GM23338 (cell line): ENCODE measurements at regions not wholly inside any gene's neighbourhood (a gene's known extent, or its start where the extent isn't known, plus 50 kb on each side); places are given as distances from the start of the nearest gene placed in this dataset.

Experiments used
- ATAC-seq: fragments of 200-7000 bp; cut with Tn5 transposase; 3 replicates; pipeline ENCODE4 v1.9.1; 2020
- DNase-seq: peaks from one replicate; pipeline ENCODE4 v3.0.0-alpha.2; 2015; ENCODE audit warnings: low spot score
- H2AFZ ChIP-seq: fragments of 200-600 bp; sonication (generic); 2 replicates; pipeline ENCODE4 v1.8.0; 2016; ENCODE audit warnings: antibody characterized with exemption, mild to moderate bottlenecking, moderate library complexity
- H3F3A ChIP-seq: fragments of 200-600 bp; sonication (generic); replicated peaks from 2 replicates; pipeline ENCODE4 v1.8.0; 2017; ENCODE audit warnings: antibody characterized with exemption, mixed run types, low read depth
- H3K27ac ChIP-seq: fragments of 200-600 bp; sonication (generic); 2 replicates; pipeline ENCODE4 v1.6.1; 2016; ENCODE audit warnings: low read depth
- H3K27me3 ChIP-seq: fragments of 200-600 bp; sonication (generic); 2 replicates; pipeline ENCODE4 v1.8.0; 2016; ENCODE audit warnings: mild to moderate bottlenecking, mixed run types, moderate library complexity; ENCODE audit not compliant: insufficient read depth
- H3K36me3 ChIP-seq: fragments of 200-600 bp; sonication (generic); 2 replicates; pipeline ENCODE4 v1.8.0; 2016; ENCODE audit warnings: mild to moderate bottlenecking; ENCODE audit not compliant: insufficient read depth
- H3K4me1 ChIP-seq: fragments of 200-600 bp; sonication (generic); 2 replicates; pipeline ENCODE4 v1.8.0; 2016; ENCODE audit warnings: mild to moderate bottlenecking, moderate library complexity; ENCODE audit not compliant: insufficient read depth
- H3K4me2 ChIP-seq: fragments of 200-600 bp; sonication (generic); 2 replicates; pipeline ENCODE4 v1.7.1; 2017; ENCODE audit warnings: mixed run types
- H3K4me3 ChIP-seq: fragments of 200-600 bp; sonication (generic); 2 replicates; pipeline ENCODE4 v1.6.1; 2016; ENCODE audit warnings: mixed run types
- H3K79me2 ChIP-seq: fragments of 200-600 bp; sonication (generic); replicated peaks from 2 replicates; pipeline ENCODE4 v1.8.0; 2017; ENCODE audit warnings: mild to moderate bottlenecking; ENCODE audit not compliant: insufficient read depth
- H3K9me2 ChIP-seq: fragments of 200-600 bp; sonication (generic); 2 replicates; pipeline ENCODE4 v1.8.0; 2017; ENCODE audit not compliant: insufficient read depth
- H4K20me1 ChIP-seq: fragments of 200-600 bp; sonication (generic); replicated peaks from 2 replicates; pipeline ENCODE4 v1.8.0; 2017; ENCODE audit warnings: mild to moderate bottlenecking; ENCODE audit not compliant: insufficient read depth
- H3K27ac Mint-ChIP-seq: 2 replicates; pipeline ENCODE4 v1.8.0; 2020; ENCODE audit warnings: inconsistent platforms, mild to moderate bottlenecking, moderate library complexity, mixed read lengths
- H3K27me3 Mint-ChIP-seq: 3 replicates; pipeline ENCODE4 v1.8.0; 2022; ENCODE audit warnings: low read depth, mild to moderate bottlenecking, moderate library complexity, mixed read lengths, inconsistent platforms; ENCODE audit not compliant: insufficient read depth, poor library complexity
- H3K36me3 Mint-ChIP-seq: 3 replicates; pipeline ENCODE4 v1.8.0; 2021; ENCODE audit warnings: low read depth, mild to moderate bottlenecking, inconsistent platforms, moderate library complexity, mixed read lengths
- H3K4me1 Mint-ChIP-seq: 3 replicates; pipeline ENCODE4 v1.8.0; 2020; ENCODE audit warnings: mild to moderate bottlenecking, inconsistent platforms, mixed read lengths
- H3K4me3 Mint-ChIP-seq: 3 replicates; pipeline ENCODE4 v1.8.0; 2021; ENCODE audit warnings: moderate library complexity, mild to moderate bottlenecking, inconsistent platforms, mixed read lengths
- H3K9me3 Mint-ChIP-seq: 3 replicates; pipeline ENCODE4 v1.8.0; 2020; ENCODE audit warnings: moderate library complexity, mild to moderate bottlenecking, inconsistent platforms, mixed read lengths
- ETS1 ChIP-seq: IDR thresholded peaks from 2 replicates; pipeline ENCODE4 v1.6.1; 2016; ENCODE audit warnings: antibody characterized with exemption
- EZH2 ChIP-seq: fragments of 200-600 bp; sonication (generic); IDR thresholded peaks from one replicate; pipeline ENCODE4 v1.8.0; 2017; ENCODE audit warnings: antibody characterized with exemption, mild to moderate bottlenecking, low read depth; ENCODE audit not compliant: unreplicated experiment
- JUNB ChIP-seq: IDR thresholded peaks from one replicate; pipeline ENCODE4 v1.6.1; 2016; ENCODE audit warnings: antibody characterized with exemption; ENCODE audit not compliant: unreplicated experiment
- REST ChIP-seq: IDR thresholded peaks from one replicate; pipeline ENCODE4 v1.6.1; 2018; ENCODE audit warnings: antibody characterized with exemption; ENCODE audit not compliant: unreplicated experiment
- STAT1 ChIP-seq: IDR thresholded peaks from one replicate; pipeline ENCODE4 v1.6.1; 2016; ENCODE audit warnings: antibody characterized with exemption; ENCODE audit not compliant: unreplicated experiment
- ZNF462 ChIP-seq: fragments of 250-450 bp; sonication (Bioruptor Pico); IDR thresholded peaks from 2 replicates; pipeline ENCODE4 v1.5.0; 2020; ENCODE audit warnings: mild to moderate bottlenecking, moderate library complexity

- H3K4me1 Mint-ChIP-seq: no peaks in the 10 kb centered on the region
- H3K27ac ChIP-seq: no peak overlapping the region
- H3K4me2 ChIP-seq: no peak overlapping the region
- H3K27me3 ChIP-seq: no peaks in the 10 kb centered on the region
- H3K79me2 ChIP-seq: no peaks in the 10 kb centered on the region
- no peak overlapping the region for H2AFZ ChIP-seq
- H3K4me3 ChIP-seq: no peak overlapping the region
- H3K4me1 ChIP-seq: no peaks in the 10 kb centered on the region
- TF ChIP-seq ZNF462 (CRISPR knock-in tag): no peak
- no peak for TF ChIP-seq STAT1
- no peak for TF ChIP-seq ETS1
- no peak overlapping the region for H3K27ac Mint-ChIP-seq
- no peaks in the 10 kb centered on the region for H3K27me3 Mint-ChIP-seq
- DNase-seq (no peak), ATAC-seq (no peak)
- H4K20me1 ChIP-seq: no peaks in the 10 kb centered on the region
- H3K9me2 ChIP-seq: no peaks in the 10 kb centered on the region
- no peaks in the 10 kb centered on the region for H3F3A ChIP-seq
- no peaks in the 10 kb centered on the region for H3K36me3 ChIP-seq
- H3K36me3 Mint-ChIP-seq: no peaks in the 10 kb centered on the region
- no peak overlapping the region for H3K4me3 Mint-ChIP-seq
- H3K9me3 Mint-ChIP-seq: no peaks in the 10 kb centered on the region; the same call in 2 of the 3 replicates
These were observed 453.2 kb downstream of the MED10 start for GRCh38 chr5:5925191-5925590.

- H3K4me1 Mint-ChIP-seq: no peaks in the 10 kb centered on the region
- Histone ChIP-seq H3K9me2 (no peaks in the 10 kb centered on the region; the same call in 1 of the 2 replicates), H3K27ac (no peak overlapping the region), H2AFZ (no peak overlapping the region), H4K20me1 (no peaks in the 10 kb centered on the region), H3F3A (no peaks in the 10 kb centered on the region), H3K4me1 (no peaks in the 10 kb centered on the region), H3K27me3 (no peaks in the 10 kb centered on the region), H3K4me2 (no peak overlapping the region), H3K79me2 (no peaks in the 10 kb centered on the region), H3K4me3 (no peak overlapping the region), H3K36me3 (no peaks in the 10 kb centered on the region)
- no peak overlapping the region for H3K27ac Mint-ChIP-seq
- no peak for DNase-seq
- H3K36me3 Mint-ChIP-seq: no peaks in the 10 kb centered on the region
- peaks cover 2% of the 10 kb centered on the region for H3K27me3 Mint-ChIP-seq
- ATAC-seq: no peak
- no peak overlapping the region for H3K4me3 Mint-ChIP-seq
- no peaks in the 10 kb centered on the region for H3K9me3 Mint-ChIP-seq
- TF ChIP-seq STAT1: no peak
- no peak for TF ChIP-seq REST
- TF ChIP-seq JUNB: no peak
- no peak for TF ChIP-seq EZH2
These were observed 458.9 kb downstream of the MED10 start for GRCh38 chr5:5919411-5919810.
